ENCODE measurements at regions not wholly inside any gene's neighbourhood (a gene's known extent, or its start where the extent isn't known, plus 50 kb on each side); places are given as distances from the start of the nearest gene placed in this dataset.

DNA sequence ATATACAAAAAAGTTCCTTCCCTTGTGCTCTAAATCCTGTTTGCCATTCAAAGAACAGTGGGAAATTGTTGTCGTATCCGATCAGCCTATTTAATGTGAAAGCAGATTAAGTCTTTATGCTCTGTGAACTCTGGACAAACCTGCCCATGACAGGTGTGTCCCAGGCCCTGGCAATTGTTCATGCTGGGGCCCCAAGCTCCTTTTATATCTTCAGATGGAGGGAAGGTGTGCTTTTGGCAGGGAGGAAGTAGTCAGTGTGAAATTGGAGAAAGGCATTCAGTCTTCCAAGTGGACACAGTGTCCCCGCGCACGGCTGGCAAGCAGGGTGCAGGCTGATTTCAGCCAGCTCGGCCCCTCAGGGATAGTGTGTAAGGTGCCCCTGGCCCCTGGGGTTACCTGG, 135.1 kb upstream of the F3 start:
- WGBS = 90% methylated on average over 6 of the region's 6 CpGs
- Histone ChIP-seq H3K4me1 (ENCODE audit: control insufficient read depth in 4 of 4, insufficient read depth in 4 of 4, low read length in 3 of 4) (no peaks in the 10 kb centered on the region), H3K27ac (ENCODE audit: low read depth in 1 of 2, low read length in 2 of 2) (no peak overlapping the region), H3K27me3 (ENCODE audit: control insufficient read depth in 4 of 4, insufficient read depth in 4 of 4, low read length in 3 of 4) (no peaks in the 10 kb centered on the region), H3K9ac (ENCODE audit: low read depth in 1 of 2, low read length in 2 of 2) (no peak overlapping the region), H3K9me3 (ENCODE audit: control insufficient read depth in 4 of 4, low read length in 3 of 4) (no peaks in the 10 kb centered on the region), H3K4me3 (ENCODE audit: low read depth in 1 of 3, low read length in 3 of 3) (no peak overlapping the region), H3K36me3 (ENCODE audit: control insufficient read depth in 4 of 4, insufficient read depth in 3 of 4, low read depth in 1 of 4, low read length in 3 of 4) (no peaks in the 10 kb centered on the region)
- DNase-seq (ENCODE audit: low spot score) = no peak
- TF ChIP-seq FOXA1 (IDR thresholded peaks at IDR 0.05) = no peak
- TF ChIP-seq SP1 (IDR thresholded peaks at IDR 0.05) = no peak
- no peak for TF ChIP-seq GABPA (IDR thresholded peaks at IDR 0.05 in 1 of 2, conservative IDR thresholded peaks at IDR 0.05 in 1 of 2)
- TF ChIP-seq EGR1 (IDR thresholded peaks at IDR 0.05; ENCODE audit: low read depth in 2 of 2) = no peak
- TF ChIP-seq, protein P1, sequence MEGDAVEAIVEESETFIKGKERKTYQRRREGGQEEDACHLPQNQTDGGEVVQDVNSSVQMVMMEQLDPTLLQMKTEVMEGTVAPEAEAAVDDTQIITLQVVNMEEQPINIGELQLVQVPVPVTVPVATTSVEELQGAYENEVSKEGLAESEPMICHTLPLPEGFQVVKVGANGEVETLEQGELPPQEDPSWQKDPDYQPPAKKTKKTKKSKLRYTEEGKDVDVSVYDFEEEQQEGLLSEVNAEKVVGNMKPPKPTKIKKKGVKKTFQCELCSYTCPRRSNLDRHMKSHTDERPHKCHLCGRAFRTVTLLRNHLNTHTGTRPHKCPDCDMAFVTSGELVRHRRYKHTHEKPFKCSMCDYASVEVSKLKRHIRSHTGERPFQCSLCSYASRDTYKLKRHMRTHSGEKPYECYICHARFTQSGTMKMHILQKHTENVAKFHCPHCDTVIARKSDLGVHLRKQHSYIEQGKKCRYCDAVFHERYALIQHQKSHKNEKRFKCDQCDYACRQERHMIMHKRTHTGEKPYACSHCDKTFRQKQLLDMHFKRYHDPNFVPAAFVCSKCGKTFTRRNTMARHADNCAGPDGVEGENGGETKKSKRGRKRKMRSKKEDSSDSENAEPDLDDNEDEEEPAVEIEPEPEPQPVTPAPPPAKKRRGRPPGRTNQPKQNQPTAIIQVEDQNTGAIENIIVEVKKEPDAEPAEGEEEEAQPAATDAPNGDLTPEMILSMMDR (IDR thresholded peaks at IDR 0.05; ENCODE audit: low read depth, low read length, missing input control) = no peak
- TF ChIP-seq, protein P2, sequence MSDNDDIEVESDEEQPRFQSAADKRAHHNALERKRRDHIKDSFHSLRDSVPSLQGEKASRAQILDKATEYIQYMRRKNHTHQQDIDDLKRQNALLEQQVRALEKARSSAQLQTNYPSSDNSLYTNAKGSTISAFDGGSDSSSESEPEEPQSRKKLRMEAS (IDR thresholded peaks at IDR 0.05) = no peak
- TF ChIP-seq TAF1 (conservative IDR thresholded peaks at IDR 0.05) = no peak
- TF ChIP-seq RXRA (IDR thresholded peaks at IDR 0.05) = no peak
- no peak for TF ChIP-seq NR2F2 (IDR thresholded peaks at IDR 0.05)
- TF ChIP-seq JUND (IDR thresholded peaks at IDR 0.05) = no peak
- no peak for TF ChIP-seq YY1 (IDR thresholded peaks at IDR 0.05)
- no peak for TF ChIP-seq RAD21 (IDR thresholded peaks at IDR 0.05)
- TF ChIP-seq, protein P3, sequence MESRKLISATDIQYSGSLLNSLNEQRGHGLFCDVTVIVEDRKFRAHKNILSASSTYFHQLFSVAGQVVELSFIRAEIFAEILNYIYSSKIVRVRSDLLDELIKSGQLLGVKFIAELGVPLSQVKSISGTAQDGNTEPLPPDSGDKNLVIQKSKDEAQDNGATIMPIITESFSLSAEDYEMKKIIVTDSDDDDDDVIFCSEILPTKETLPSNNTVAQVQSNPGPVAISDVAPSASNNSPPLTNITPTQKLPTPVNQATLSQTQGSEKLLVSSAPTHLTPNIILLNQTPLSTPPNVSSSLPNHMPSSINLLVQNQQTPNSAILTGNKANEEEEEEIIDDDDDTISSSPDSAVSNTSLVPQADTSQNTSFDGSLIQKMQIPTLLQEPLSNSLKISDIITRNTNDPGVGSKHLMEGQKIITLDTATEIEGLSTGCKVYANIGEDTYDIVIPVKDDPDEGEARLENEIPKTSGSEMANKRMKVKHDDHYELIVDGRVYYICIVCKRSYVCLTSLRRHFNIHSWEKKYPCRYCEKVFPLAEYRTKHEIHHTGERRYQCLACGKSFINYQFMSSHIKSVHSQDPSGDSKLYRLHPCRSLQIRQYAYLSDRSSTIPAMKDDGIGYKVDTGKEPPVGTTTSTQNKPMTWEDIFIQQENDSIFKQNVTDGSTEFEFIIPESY (IDR thresholded peaks at IDR 0.05) = no peak
- TF ChIP-seq HNF4A (conservative IDR thresholded peaks at IDR 0.05) = no peak
- TF ChIP-seq, protein P4, sequence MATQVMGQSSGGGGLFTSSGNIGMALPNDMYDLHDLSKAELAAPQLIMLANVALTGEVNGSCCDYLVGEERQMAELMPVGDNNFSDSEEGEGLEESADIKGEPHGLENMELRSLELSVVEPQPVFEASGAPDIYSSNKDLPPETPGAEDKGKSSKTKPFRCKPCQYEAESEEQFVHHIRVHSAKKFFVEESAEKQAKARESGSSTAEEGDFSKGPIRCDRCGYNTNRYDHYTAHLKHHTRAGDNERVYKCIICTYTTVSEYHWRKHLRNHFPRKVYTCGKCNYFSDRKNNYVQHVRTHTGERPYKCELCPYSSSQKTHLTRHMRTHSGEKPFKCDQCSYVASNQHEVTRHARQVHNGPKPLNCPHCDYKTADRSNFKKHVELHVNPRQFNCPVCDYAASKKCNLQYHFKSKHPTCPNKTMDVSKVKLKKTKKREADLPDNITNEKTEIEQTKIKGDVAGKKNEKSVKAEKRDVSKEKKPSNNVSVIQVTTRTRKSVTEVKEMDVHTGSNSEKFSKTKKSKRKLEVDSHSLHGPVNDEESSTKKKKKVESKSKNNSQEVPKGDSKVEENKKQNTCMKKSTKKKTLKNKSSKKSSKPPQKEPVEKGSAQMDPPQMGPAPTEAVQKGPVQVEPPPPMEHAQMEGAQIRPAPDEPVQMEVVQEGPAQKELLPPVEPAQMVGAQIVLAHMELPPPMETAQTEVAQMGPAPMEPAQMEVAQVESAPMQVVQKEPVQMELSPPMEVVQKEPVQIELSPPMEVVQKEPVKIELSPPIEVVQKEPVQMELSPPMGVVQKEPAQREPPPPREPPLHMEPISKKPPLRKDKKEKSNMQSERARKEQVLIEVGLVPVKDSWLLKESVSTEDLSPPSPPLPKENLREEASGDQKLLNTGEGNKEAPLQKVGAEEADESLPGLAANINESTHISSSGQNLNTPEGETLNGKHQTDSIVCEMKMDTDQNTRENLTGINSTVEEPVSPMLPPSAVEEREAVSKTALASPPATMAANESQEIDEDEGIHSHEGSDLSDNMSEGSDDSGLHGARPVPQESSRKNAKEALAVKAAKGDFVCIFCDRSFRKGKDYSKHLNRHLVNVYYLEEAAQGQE (IDR thresholded peaks at IDR 0.05) = no peak

DNA sequence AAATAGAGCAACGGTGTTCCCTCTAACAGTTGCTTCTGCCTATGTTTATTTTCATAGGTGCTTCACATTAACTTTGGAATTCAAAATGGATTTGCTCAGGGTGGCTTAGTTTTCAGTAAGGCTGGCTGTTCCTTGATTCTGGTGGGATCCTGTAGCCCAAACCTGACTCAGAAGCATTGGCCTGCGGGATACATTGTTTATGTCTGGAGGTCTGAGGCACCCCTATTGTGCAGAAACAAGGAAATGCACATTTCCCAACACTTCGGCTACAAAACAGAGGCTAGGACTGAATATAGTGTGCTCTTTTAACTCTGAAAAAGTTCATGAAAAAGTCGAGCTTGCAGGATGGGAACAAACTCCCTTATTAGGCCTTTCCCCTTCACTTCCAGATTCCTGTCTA, 133.8 kb upstream of the F3 start:
- no peak for DNase-seq (ENCODE audit: low spot score)
- no peaks in the 10 kb centered on the region for H3K27me3 ChIP-seq (ENCODE audit: control insufficient read depth in 4 of 4, insufficient read depth in 4 of 4, low read length in 3 of 4)
- TF ChIP-seq FOXA1 (IDR thresholded peaks at IDR 0.05) (no peak), FOXA2 (IDR thresholded peaks at IDR 0.05) (no peak), YY1 (IDR thresholded peaks at IDR 0.05) (no peak), SP1 (IDR thresholded peaks at IDR 0.05) (no peak)
- TF ChIP-seq, protein P5, sequence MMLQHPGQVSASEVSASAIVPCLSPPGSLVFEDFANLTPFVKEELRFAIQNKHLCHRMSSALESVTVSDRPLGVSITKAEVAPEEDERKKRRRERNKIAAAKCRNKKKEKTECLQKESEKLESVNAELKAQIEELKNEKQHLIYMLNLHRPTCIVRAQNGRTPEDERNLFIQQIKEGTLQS (IDR thresholded peaks at IDR 0.05) = no peak
- TF ChIP-seq, protein P3 (IDR thresholded peaks at IDR 0.05) = no peak
- H3K27ac ChIP-seq (ENCODE audit: low read depth in 1 of 2, low read length in 2 of 2) = no peak overlapping the region
- no peaks in the 10 kb centered on the region for H3K36me3 ChIP-seq (ENCODE audit: control insufficient read depth in 4 of 4, insufficient read depth in 3 of 4, low read depth in 1 of 4, low read length in 3 of 4)
- no peak overlapping the region for H3K9ac ChIP-seq (ENCODE audit: low read depth in 1 of 2, low read length in 2 of 2)
- H3K4me1 ChIP-seq (ENCODE audit: control insufficient read depth in 4 of 4, insufficient read depth in 4 of 4, low read length in 3 of 4) = no peaks in the 10 kb centered on the region
- 73% methylated on average over 4 of the region's 4 CpGs for WGBS
- no peak overlapping the region for H3K4me3 ChIP-seq (ENCODE audit: low read depth in 1 of 3, low read length in 3 of 3)
- no peaks in the 10 kb centered on the region for H3K9me3 ChIP-seq (ENCODE audit: control insufficient read depth in 4 of 4, low read length in 3 of 4)

Data from liver (tissue), 8 donors.